A673 (cell line): ENCODE measurements at regions not wholly inside any gene's neighbourhood (a gene's known extent, or its start where the extent isn't known, plus 50 kb on each side); places are given as distances from the start of the nearest gene placed in this dataset.

ENCODE experiments used
- EZH2 ChIP-seq: fragments of 200-600 bp; sonication (generic); IDR thresholded peaks from 2 replicates; pipeline ENCODE4 v1.6.1; 2017; ENCODE audit warnings: borderline replicate concordance, low read depth, mild to moderate bottlenecking, mixed read lengths, antibody characterized with exemption, low read length; ENCODE audit not compliant: poor library complexity, severe bottlenecking
- TF ChIP-seq, protein P1 (sequence below): fragments of 300-800, 200-600 bp; sonication (generic); conservative IDR thresholded peaks from 2 replicates; pipeline ENCODE4 v1.5.1; 2017; ENCODE audit warnings: low read depth, mild to moderate bottlenecking, antibody characterized with exemption, low read length, moderate library complexity, mixed read lengths

DNA sequence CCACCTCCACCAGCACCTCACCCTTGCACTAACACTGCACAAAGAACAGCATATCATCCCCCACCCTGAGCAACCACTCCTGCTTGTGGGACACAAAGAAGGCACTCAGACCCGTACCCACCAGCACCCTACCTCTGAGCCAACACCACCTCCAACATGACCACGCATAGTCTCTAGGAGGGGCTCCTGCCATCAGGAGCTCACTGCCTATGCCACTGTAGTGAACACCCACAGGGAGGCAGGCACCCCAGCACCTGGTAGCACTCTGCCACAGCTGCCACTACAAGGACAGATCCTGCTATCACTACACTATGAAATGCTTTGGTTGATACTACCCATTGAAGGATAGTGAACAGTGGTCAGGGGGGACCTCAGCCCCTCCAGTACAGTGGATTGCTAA is 395.6 kb upstream of the GRAMD2B start:
- TF ChIP-seq, protein P1, sequence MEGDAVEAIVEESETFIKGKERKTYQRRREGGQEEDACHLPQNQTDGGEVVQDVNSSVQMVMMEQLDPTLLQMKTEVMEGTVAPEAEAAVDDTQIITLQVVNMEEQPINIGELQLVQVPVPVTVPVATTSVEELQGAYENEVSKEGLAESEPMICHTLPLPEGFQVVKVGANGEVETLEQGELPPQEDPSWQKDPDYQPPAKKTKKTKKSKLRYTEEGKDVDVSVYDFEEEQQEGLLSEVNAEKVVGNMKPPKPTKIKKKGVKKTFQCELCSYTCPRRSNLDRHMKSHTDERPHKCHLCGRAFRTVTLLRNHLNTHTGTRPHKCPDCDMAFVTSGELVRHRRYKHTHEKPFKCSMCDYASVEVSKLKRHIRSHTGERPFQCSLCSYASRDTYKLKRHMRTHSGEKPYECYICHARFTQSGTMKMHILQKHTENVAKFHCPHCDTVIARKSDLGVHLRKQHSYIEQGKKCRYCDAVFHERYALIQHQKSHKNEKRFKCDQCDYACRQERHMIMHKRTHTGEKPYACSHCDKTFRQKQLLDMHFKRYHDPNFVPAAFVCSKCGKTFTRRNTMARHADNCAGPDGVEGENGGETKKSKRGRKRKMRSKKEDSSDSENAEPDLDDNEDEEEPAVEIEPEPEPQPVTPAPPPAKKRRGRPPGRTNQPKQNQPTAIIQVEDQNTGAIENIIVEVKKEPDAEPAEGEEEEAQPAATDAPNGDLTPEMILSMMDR: no peak
- TF ChIP-seq EZH2: no peak
